T47D (cell line): ENCODE measurements at regions not wholly inside any gene's neighbourhood (a gene's known extent, or its start where the extent isn't known, plus 50 kb on each side); places are given as distances from the start of the nearest gene placed in this dataset.

Experiments
- DNase-seq, 2 experiments: peaks; one replicate each; pipeline versions ENCODE4 v3.0.0 to v3.0.0-alpha.2; 2011 to 2012; ENCODE audit warnings: low read depth in 1 of 2, low spot score in 1 of 2
- JUND ChIP-seq: IDR thresholded peaks from 2 replicates; pipeline ENCODE4 v1.6.1; 2012; ENCODE audit warnings: low read depth
- in situ Hi-C: cut with HindIII; loops from 2 replicates; pipeline ENCODE4 v1.10.0; 2016; ENCODE audit warnings: low sequenced_read_pairs, low pct_unique_long_range_greater_than_20kb

DNA sequence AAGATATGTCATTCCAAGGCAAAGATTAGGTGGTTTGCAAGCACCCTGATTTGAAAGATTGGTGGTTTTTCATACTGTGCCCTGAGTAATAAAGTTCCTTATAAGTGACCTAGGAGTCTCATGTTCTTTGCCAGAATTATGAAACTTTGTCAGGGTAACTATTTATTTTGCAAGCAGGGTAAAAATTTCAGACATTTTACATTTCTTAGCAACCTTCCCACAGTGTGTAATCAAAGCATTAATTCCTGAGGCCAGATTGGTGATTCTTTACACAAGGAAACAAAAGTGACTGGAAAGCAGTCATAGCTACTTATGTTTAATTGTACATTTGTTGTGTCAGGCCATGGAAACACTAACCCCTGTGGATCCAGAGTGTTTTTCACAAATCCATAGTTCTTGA, 998.0 kb upstream of the B3GALT2 start:
- DNase-seq: no peak
- TF ChIP-seq JUND: no peak
- in situ Hi-C loops: no loop called here

- TF ChIP-seq JUND: no peak
- in situ Hi-C loops: no loop called here
- no peak for DNase-seq
Observed at GRCh38 chr1:194181845-194182244, 995.4 kb upstream of the B3GALT2 start.

GRCh38 chr1:194176212-194176611, 989.8 kb upstream of the B3GALT2 start:
- in situ Hi-C loops: no loop called here
- no peak for DNase-seq
- TF ChIP-seq JUND: no peak

DNA sequence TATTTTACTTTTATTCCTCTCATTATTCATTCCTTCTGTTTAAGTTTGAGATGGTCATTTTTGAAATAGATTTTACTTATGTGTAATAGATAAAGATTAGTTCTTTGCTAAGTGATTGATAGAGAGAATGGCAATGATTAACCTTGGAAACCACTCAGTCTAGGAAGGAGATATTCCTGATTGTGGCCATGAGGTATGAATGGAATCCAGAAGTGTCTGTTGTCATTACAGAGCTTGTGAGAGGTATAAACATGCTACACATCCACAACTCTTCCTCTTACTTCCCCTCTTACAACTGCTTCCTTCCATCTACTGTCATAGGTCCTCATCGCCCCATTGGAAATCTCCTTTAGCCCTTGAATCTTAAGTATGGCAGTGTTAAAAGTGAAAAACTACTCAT, 988.8 kb upstream of the B3GALT2 start:
- in situ Hi-C loops: no loop called here
- no peak for DNase-seq
- no peak for TF ChIP-seq JUND

DNA sequence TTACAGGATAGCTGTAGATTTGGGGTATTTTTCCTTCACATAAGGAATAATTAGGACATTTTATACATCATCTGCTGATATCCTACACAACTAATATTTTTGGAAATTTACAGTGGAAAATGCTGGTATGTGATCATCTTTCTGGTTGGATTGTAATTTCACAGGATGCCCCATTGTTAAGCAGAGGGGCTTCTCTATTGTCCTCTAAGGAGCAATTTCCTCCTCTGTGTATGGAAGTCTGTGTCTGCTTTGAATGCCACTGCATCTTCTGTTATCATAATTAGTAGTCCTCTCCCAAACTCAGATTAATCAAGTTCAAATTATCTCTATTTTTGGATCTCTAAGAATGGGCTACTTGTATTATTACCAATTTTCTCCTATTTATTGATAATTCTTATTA, 988.1 kb upstream of the B3GALT2 start:
- in situ Hi-C loops: no loop called here
- TF ChIP-seq JUND: no peak
- DNase-seq: no peak

DNA sequence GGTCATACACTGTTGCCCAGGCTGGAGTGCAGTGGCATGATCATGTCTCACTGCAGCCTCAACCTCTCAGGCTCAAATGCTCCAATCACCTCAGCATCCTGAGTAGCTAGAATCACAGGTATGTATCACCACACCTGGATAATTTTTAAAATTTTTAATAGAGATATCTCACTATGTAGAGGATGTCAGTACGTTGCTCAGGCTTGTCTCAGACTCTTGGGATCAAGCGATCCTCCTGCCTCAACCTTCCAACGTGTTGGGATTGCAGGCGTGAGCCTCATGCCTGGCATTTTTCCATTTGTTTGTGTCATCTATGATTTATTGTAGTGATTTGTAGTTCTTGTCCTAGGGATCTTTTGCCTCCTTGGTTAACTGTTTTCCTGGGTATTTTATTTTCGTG, 985.2 kb upstream of the B3GALT2 start:
- TF ChIP-seq JUND: no peak
- in situ Hi-C loops: no loop called here
- DNase-seq: no peak

GRCh38 chr1:194167956-194168640, 981.7 kb upstream of the B3GALT2 start:
- no peak for TF ChIP-seq JUND
- in situ Hi-C loops: no loop called here
- no peak for DNase-seq

- in situ Hi-C loops: no loop called here
- no peak for DNase-seq
Observed at GRCh38 chr1:194164755-194165154, 978.3 kb upstream of the B3GALT2 start.

GRCh38 chr1:194161591-194161990, 975.2 kb upstream of the B3GALT2 start:
- no peak for TF ChIP-seq JUND
- no peak for DNase-seq
- in situ Hi-C loops: no loop called here

More at GRCh38 chr1:194164755-194165154, 978.3 kb upstream of the B3GALT2 start:
- no peak for TF ChIP-seq JUND

GRCh38 chr1:194159941-194160340, 973.5 kb upstream of the B3GALT2 start:
- in situ Hi-C loops: no loop called here
- TF ChIP-seq JUND: no peak
- peak in 1 of 2 experiments; percentile 47 for DNase-seq

GRCh38 chr1:194155962-194156361, 969.5 kb upstream of the B3GALT2 start:
- TF ChIP-seq JUND: no peak
- no peak for DNase-seq
- in situ Hi-C loops: no loop called here

GRCh38 chr1:194151056-194151455, 964.6 kb upstream of the B3GALT2 start:
- TF ChIP-seq JUND: no peak
- no peak for DNase-seq
- in situ Hi-C loops: no loop called here

DNA sequence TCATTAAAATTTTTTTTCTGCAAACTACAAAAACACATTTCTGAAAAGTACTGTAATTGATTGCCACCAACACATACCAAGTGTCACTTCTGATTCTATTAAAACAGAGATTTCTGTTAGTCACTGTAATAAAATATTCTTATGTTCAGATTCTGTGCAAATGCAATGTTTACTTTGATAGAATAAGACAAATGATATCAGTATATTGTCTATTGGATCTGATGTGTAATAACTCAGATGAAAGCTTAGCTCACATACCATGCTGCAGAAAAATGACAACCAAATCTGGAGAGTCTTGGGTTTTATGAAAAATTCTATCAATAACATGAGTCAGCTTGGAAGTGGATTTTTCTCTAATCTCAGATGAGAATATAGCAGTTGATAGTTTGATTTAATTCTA, 963.8 kb upstream of the B3GALT2 start:
- TF ChIP-seq JUND: no peak
- DNase-seq: no peak
- in situ Hi-C loops: no loop called here

- no peak for DNase-seq
- TF ChIP-seq JUND: no peak
- in situ Hi-C loops: no loop called here
Observed at GRCh38 chr1:194133152-194133551, 946.7 kb upstream of the B3GALT2 start.

DNA sequence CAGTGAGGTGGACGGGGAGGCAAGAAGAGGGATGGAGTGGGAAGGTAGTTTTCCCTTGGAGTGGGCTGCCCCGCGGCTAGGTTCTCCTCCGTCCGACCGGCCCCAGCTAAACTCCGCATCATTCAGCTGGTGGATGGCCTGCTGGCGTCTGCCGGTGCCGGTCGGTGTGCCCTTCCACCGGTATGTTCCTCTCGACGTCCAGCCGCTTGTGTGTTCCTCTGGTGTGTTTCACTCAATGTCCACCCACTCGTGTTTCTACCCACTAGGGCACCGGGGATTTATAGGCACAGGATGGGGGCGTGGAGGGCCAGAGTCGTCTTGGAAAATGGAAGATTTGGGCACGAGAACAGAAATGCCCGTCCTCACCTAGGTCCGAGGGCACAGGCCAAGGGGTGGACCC, 931.7 kb upstream of the B3GALT2 start:
- in situ Hi-C loops: no loop called here
- no peak for DNase-seq
- no peak for TF ChIP-seq JUND
